Endothelial cell of umbilical vein (primary cell): ENCODE measurements at regions not wholly inside any gene's neighbourhood (a gene's known extent, or its start where the extent isn't known, plus 50 kb on each side); places are given as distances from the start of the nearest gene placed in this dataset.

Experiments
- BruUV-seq: library from RNA; stranded (reverse); fragments of 400-500 nt; replicated peaks from 2 replicates; lab custom pipeline; 2021; lab: Mats Ljungman, UMichigan
- CTCF ChIA-PET: fragments of 300-600, 350-600 bp; sonication (Branson Sonifier 250); formaldehyde crosslinking; loops from one replicate; lab custom pipeline; 2021; ENCODE audit warnings: antibody characterized with exemption, inconsistent platforms; lab: Charles Lee
- POLR2A ChIA-PET: fragments of 300-600, 350-600 bp; sonication (Branson Sonifier 250); formaldehyde crosslinking; loops from one replicate; lab custom pipeline; 2021; ENCODE audit warnings: antibody characterized with exemption, inconsistent platforms; lab: Charles Lee
- DNase-seq: peaks from one replicate; pipeline ENCODE4 v3.0.0-alpha.2; 2011; ENCODE audit warnings: low read depth, low spot score
- FAIRE-seq: peaks from 2 replicates; lab custom pipeline; 2011; peaks lifted over from hg19 to GRCh38; lab: Jason Lieb, UNC
- H2AFZ ChIP-seq: 2 replicates; pipeline ENCODE4 v1.6.0; 2012; ENCODE audit warnings: low read depth, low read length, control low read depth, inconsistent platforms
- H3K27ac ChIP-seq: 2 replicates; pipeline ENCODE4 v1.5.1; 2011; ENCODE audit warnings: low read depth, mild to moderate bottlenecking, control low read depth, low read length, moderate library complexity; ENCODE audit not compliant: insufficient read depth
- H3K27me3 ChIP-seq, 2 experiments: 2 replicates each; pipeline versions ENCODE4 v1.6.0 to v1.6.1; 2011; ENCODE audit warnings: low read length in 2 of 2, mixed read lengths in 1 of 2; ENCODE audit not compliant: control insufficient read depth in 2 of 2, insufficient read depth in 2 of 2
- H3K36me3 ChIP-seq, 2 experiments: 2 replicates in 1 of 2; 3 replicates in 1 of 2; pipeline ENCODE4 v1.5.1; 2011; ENCODE audit warnings: low read length in 2 of 2, mild to moderate bottlenecking in 1 of 2, moderate library complexity in 1 of 2; ENCODE audit not compliant: control insufficient read depth in 2 of 2, insufficient read depth in 2 of 2; ENCODE audit errors: extremely low read depth in 1 of 2
- H3K4me1 ChIP-seq: 3 replicates; pipeline ENCODE4 v1.5.1; 2011; ENCODE audit warnings: mild to moderate bottlenecking, low read length; ENCODE audit not compliant: control insufficient read depth, insufficient read depth; ENCODE audit errors: extremely low read depth
- H3K4me2 ChIP-seq: 2 replicates; pipeline ENCODE4 v1.6.1; 2011; ENCODE audit warnings: low read length, control low read depth, mixed read lengths; ENCODE audit not compliant: insufficient read depth
- H3K4me3 ChIP-seq, 3 experiments: fragments of 200-600 bp in 1 of 3; sonication (generic), shearing (Covaris generic) in 1 of 3; replicated peaks in 1 of 3; 2 replicates each; pipeline ENCODE4 v1.5.1; 2011 to 2016; ENCODE audit warnings: control low read depth in 3 of 3, low read length in 3 of 3, mild to moderate bottlenecking in 2 of 3, inconsistent platforms in 1 of 3, low read depth in 1 of 3, moderate library complexity in 1 of 3; ENCODE audit not compliant: insufficient read depth in 1 of 3
- H3K79me2 ChIP-seq: 2 replicates; pipeline ENCODE4 v1.6.0; 2012; ENCODE audit warnings: low read length, inconsistent platforms; ENCODE audit not compliant: control insufficient read depth, insufficient read depth
- H3K9ac ChIP-seq: replicated peaks from 2 replicates; pipeline ENCODE3; 2011; ENCODE audit warnings: low read length, control low read depth; ENCODE audit not compliant: insufficient read depth; ENCODE audit errors: extremely low read depth
- H3K9me1 ChIP-seq: replicated peaks from 3 replicates; pipeline ENCODE4 v1.6.0; 2011; ENCODE audit warnings: mild to moderate bottlenecking, low read length; ENCODE audit not compliant: control insufficient read depth, insufficient read depth; ENCODE audit errors: extremely low read depth
- H3K9me3 ChIP-seq: replicated peaks from 2 replicates; pipeline ENCODE4 v1.5.1; 2012; ENCODE audit warnings: low read length, inconsistent platforms; ENCODE audit not compliant: control insufficient read depth, insufficient read depth
- H4K20me1 ChIP-seq: replicated peaks from 2 replicates; pipeline ENCODE3; 2011; ENCODE audit warnings: mild to moderate bottlenecking, low read length; ENCODE audit not compliant: control insufficient read depth, insufficient read depth; ENCODE audit errors: extremely low read depth
- EZH2 ChIP-seq: IDR thresholded peaks from 2 replicates; pipeline ENCODE4 v1.6.1; 2012; ENCODE audit warnings: borderline replicate concordance, low read depth, mild to moderate bottlenecking, moderate library complexity, low read length, inconsistent platforms; ENCODE audit not compliant: severe bottlenecking
- FOS ChIP-seq: IDR thresholded peaks from 2 replicates; pipeline ENCODE4 v1.6.1; 2011; ENCODE audit warnings: mild to moderate bottlenecking, low read length, moderate library complexity, borderline replicate concordance; ENCODE audit not compliant: insufficient read depth
- GATA2 ChIP-seq: IDR thresholded peaks from 2 replicates; pipeline ENCODE4 v1.7.0; 2011; ENCODE audit warnings: low read depth, mild to moderate bottlenecking, moderate library complexity, mixed read lengths, low read length; ENCODE audit not compliant: insufficient read length, insufficient read depth
- JUN ChIP-seq: IDR thresholded peaks from 2 replicates; pipeline ENCODE4 v1.6.1; 2011; ENCODE audit warnings: borderline replicate concordance, low read depth; ENCODE audit not compliant: insufficient read length, insufficient read depth
- MAX ChIP-seq: IDR thresholded peaks from 2 replicates; pipeline ENCODE4 v1.6.1; 2011; ENCODE audit not compliant: insufficient read depth, insufficient read length
- POLR2AphosphoS5 ChIP-seq: IDR thresholded peaks from 2 replicates; pipeline ENCODE4 v1.6.1; 2012; ENCODE audit warnings: low read depth, mild to moderate bottlenecking, control low read depth, low read length, moderate library complexity; ENCODE audit not compliant: insufficient read depth
- dilution Hi-C: fragments of 300-500 bp; cut with MboI; formaldehyde crosslinking; loops from one replicate; pipeline ENCODE4 v1.15.0; 2019; ENCODE audit warnings: low sequenced_read_pairs; ENCODE audit not compliant: extremely low pct_ligation_motif_present
- intact Hi-C: fragments of 100-400 bp; cut with micrococcal nuclease; formaldehyde crosslinking; loops from one replicate; pipeline ENCODE4 v1.10.0; 2022
- TF ChIP-seq, protein P1 (sequence below), 2 donors: IDR thresholded peaks; 1 replicate in 1 of 2; 2 replicates in 1 of 2; pipeline ENCODE4 v1.5.1; 2011; ENCODE audit warnings: low read length in 2 of 2, mild to moderate bottlenecking in 2 of 2, moderate library complexity in 2 of 2, control low read depth in 1 of 2, inconsistent platforms in 1 of 2, low read depth in 1 of 2; ENCODE audit not compliant: insufficient read depth in 1 of 2; ENCODE audit errors: extremely low read depth in 1 of 2

DNA sequence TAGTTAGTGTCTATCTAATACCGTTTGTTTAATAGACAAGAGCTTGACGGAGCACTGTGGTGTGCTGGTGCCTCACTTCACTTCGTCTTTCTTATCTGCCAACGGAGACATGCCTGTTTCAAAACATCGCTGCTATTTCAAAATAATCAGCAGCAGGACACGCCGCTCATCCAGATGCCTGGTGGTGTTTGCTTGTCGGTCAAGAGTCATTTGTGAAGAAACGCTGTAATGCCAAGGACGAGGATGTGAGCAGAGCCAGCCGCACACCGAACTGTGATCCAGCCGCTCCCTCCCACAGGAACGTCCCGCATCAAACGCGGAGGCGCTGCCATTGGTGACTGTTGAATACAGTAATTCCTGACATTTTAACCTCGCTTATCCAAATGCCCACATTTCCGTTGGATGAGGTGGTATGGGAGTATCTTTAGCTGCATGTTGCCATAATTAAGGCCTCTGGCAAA, 432.4 kb downstream of the FBXO15 start:
- Histone ChIP-seq H2AFZ (no peak overlapping the region), H3K4me3 (no peak overlapping the region), H3K79me2 (no peaks in the 10 kb centered on the region), H3K36me3 (no peaks in the 10 kb centered on the region), H3K4me2 (no peak overlapping the region), H3K4me1 (no peaks in the 10 kb centered on the region), H3K9me1 (no peaks in the 10 kb centered on the region), H3K27ac (no peak overlapping the region), H4K20me1 (no peaks in the 10 kb centered on the region), H3K27me3 (no peaks in the 10 kb centered on the region), H3K9me3 (peaks cover 10% of the 10 kb centered on the region), H3K9ac (no peak overlapping the region)
- intact Hi-C loops: no loop called here
- no TSS peak for BruUV-seq
- dilution Hi-C loops: no loop called here
- POLR2A ChIA-PET: no interaction called here
- FAIRE-seq (no peak), DNase-seq (no peak)
- no peak for TF ChIP-seq GATA2
- no peak for TF ChIP-seq MAX
- no peak for TF ChIP-seq EZH2
- TF ChIP-seq, protein P1, sequence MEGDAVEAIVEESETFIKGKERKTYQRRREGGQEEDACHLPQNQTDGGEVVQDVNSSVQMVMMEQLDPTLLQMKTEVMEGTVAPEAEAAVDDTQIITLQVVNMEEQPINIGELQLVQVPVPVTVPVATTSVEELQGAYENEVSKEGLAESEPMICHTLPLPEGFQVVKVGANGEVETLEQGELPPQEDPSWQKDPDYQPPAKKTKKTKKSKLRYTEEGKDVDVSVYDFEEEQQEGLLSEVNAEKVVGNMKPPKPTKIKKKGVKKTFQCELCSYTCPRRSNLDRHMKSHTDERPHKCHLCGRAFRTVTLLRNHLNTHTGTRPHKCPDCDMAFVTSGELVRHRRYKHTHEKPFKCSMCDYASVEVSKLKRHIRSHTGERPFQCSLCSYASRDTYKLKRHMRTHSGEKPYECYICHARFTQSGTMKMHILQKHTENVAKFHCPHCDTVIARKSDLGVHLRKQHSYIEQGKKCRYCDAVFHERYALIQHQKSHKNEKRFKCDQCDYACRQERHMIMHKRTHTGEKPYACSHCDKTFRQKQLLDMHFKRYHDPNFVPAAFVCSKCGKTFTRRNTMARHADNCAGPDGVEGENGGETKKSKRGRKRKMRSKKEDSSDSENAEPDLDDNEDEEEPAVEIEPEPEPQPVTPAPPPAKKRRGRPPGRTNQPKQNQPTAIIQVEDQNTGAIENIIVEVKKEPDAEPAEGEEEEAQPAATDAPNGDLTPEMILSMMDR (IDR thresholded peaks at IDR 0.05; ENCODE audit: extremely low read depth in 1 of 2, insufficient read depth in 1 of 2, low read depth in 1 of 2, low read length in 2 of 2): no peak
- TF ChIP-seq POLR2AphosphoS5: no peak
- no peak for TF ChIP-seq JUN
- CTCF ChIA-PET: no interaction called here

DNA sequence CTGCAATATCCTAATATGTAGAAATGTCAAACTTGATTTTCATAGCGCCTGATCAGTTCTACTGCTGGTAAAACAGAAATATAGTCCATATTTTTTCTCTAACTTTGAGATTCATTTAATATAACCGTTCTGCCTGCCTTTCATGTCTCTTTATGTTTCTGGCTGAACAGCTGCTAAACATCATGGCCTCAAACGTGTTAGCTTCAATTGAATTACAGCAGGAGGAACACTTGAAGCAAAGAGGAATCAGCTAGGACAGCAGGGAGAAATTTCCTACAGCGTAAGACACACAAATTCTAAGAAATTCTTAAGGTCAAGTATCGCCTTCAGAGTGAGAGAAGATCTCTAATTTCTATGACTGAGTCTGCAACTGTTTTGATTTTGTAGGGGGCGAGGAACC, 433.2 kb downstream of the FBXO15 start:
- DNase-seq: no peak
- ChIA-PET CTCF (no interaction called here), POLR2A (no interaction called here)
- Histone ChIP-seq H3K4me1 (no peaks in the 10 kb centered on the region), H3K36me3 (no peaks in the 10 kb centered on the region), H3K9ac (no peak overlapping the region), H3K79me2 (no peaks in the 10 kb centered on the region), H3K9me3 (peaks cover 6% of the 10 kb centered on the region), H3K27ac (no peak overlapping the region), H3K4me3 (no peak overlapping the region), H2AFZ (no peak overlapping the region), H3K9me1 (no peaks in the 10 kb centered on the region), H3K4me2 (no peak overlapping the region), H3K27me3 (no peaks in the 10 kb centered on the region), H4K20me1 (no peaks in the 10 kb centered on the region)
- BruUV-seq: no TSS peak
- dilution Hi-C loops (no loop called here), intact Hi-C loops (no loop called here)
- no peak for FAIRE-seq
- no peak for TF ChIP-seq FOS
